ENCODE measurements at regions not wholly inside any gene's neighbourhood (a gene's known extent, or its start where the extent isn't known, plus 50 kb on each side); places are given as distances from the start of the nearest gene placed in this dataset.
A peak's percentile ranks its signal among the peaks of the same experiment; 100 is the strongest.
"Not testable (repeated sequence)": the region's sequence is repeated elsewhere in the genome, so short reads cannot be mapped to it uniquely, and the experiment has no call there.

DNA sequence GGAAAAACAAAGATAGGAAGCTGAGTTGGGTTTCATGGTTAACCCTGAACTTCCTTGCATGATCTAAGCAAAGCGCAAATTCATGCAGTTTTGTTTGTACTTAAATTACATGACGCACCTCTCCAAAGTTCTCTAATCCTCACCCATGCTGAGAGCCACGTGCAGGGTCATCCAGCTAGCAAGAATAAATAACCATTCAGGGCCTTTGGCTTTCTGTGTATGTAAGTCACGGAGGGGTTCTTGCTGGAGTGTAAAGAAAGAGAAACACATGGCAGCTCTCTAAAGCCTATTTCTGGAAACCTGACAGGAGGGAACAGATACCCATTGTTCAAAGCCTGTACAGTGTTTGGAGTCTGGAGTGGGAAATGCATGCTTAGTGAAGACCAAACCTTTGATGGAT, 171.7 kb upstream of the CCN2 start:
- no peak overlapping the region for H3K9ac ChIP-seq (ENCODE audit: low read depth, low read length)
- H3K4me2 ChIP-seq (ENCODE audit: low read length): no peak overlapping the region
- no peaks in the 10 kb centered on the region for H3K27me3 ChIP-seq (ENCODE audit: control insufficient read depth, insufficient read depth, low read length)
- no peaks in the 10 kb centered on the region for H3K4me1 ChIP-seq (ENCODE audit: control insufficient read depth, insufficient read depth, low read length)
- no peaks in the 10 kb centered on the region for H3K36me3 ChIP-seq (ENCODE audit: insufficient read depth, low read length)
- no peaks in the 10 kb centered on the region for H3K9me3 ChIP-seq (replicated peaks; ENCODE audit: low read length)
- no peak overlapping the region for H3K4me3 ChIP-seq (ENCODE audit: low read length)

GRCh38 chr6:132122176-132122575, 171.0 kb upstream of the CCN2 start:
- H3K4me3 ChIP-seq (ENCODE audit: low read length): no peak overlapping the region
- no peak overlapping the region for H3K4me2 ChIP-seq (ENCODE audit: low read length)
- no peaks in the 10 kb centered on the region for H3K36me3 ChIP-seq (ENCODE audit: insufficient read depth, low read length)
- H3K9me3 ChIP-seq (replicated peaks; ENCODE audit: low read length): no peaks in the 10 kb centered on the region
- no peaks in the 10 kb centered on the region for H3K27me3 ChIP-seq (ENCODE audit: control insufficient read depth, insufficient read depth, low read length)
- H3K4me1 ChIP-seq (ENCODE audit: control insufficient read depth, insufficient read depth, low read length): no peaks in the 10 kb centered on the region
- no peak overlapping the region for H3K9ac ChIP-seq (ENCODE audit: low read depth, low read length)

DNA sequence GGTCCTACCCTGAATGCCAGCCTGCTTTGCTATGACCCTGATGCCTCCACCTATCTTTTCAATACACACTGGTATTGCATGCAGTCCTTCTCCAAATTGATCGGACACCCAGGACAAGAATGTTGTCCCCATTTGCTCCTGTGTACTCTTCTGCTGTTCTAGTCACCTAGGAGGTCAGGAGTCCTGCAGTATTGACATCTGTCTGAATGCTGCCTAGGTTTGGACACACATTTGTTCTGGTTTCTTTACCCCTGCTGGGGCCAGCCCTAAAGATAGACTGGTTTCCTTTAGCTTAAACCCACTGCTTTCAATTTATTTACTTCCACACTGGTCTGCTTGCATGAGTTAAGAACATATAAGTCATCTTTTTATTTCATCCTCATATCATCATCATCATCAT, 167.0 kb upstream of the CCN2 start:
- H3K4me2 ChIP-seq (ENCODE audit: low read length): no peak overlapping the region
- no peaks in the 10 kb centered on the region for H3K36me3 ChIP-seq (ENCODE audit: insufficient read depth, low read length)
- H3K4me3 ChIP-seq (ENCODE audit: low read length): no peak overlapping the region
- no peaks in the 10 kb centered on the region for H3K4me1 ChIP-seq (ENCODE audit: control insufficient read depth, insufficient read depth, low read length)
- H3K9ac ChIP-seq (ENCODE audit: low read depth, low read length): no peak overlapping the region
- no peaks in the 10 kb centered on the region for H3K27me3 ChIP-seq (ENCODE audit: control insufficient read depth, insufficient read depth, low read length)
- no peaks in the 10 kb centered on the region for H3K9me3 ChIP-seq (replicated peaks; ENCODE audit: low read length)

GRCh38 chr6:132115714-132116366, 164.7 kb upstream of the CCN2 start:
- peak overlapping the region; percentile 47 for H3K4me3 ChIP-seq (ENCODE audit: low read length)
- no peaks in the 10 kb centered on the region for H3K36me3 ChIP-seq (ENCODE audit: insufficient read depth, low read length)
- H3K27me3 ChIP-seq (ENCODE audit: control insufficient read depth, insufficient read depth, low read length): no peaks in the 10 kb centered on the region
- H3K9ac ChIP-seq (ENCODE audit: low read depth, low read length): peak overlapping the region; percentile 14
- peak overlapping the region; percentile 62 for H3K4me2 ChIP-seq (ENCODE audit: low read length)
- H3K4me1 ChIP-seq (ENCODE audit: control insufficient read depth, insufficient read depth, low read length): no peaks in the 10 kb centered on the region
- no peaks in the 10 kb centered on the region for H3K9me3 ChIP-seq (replicated peaks; ENCODE audit: low read length)

DNA sequence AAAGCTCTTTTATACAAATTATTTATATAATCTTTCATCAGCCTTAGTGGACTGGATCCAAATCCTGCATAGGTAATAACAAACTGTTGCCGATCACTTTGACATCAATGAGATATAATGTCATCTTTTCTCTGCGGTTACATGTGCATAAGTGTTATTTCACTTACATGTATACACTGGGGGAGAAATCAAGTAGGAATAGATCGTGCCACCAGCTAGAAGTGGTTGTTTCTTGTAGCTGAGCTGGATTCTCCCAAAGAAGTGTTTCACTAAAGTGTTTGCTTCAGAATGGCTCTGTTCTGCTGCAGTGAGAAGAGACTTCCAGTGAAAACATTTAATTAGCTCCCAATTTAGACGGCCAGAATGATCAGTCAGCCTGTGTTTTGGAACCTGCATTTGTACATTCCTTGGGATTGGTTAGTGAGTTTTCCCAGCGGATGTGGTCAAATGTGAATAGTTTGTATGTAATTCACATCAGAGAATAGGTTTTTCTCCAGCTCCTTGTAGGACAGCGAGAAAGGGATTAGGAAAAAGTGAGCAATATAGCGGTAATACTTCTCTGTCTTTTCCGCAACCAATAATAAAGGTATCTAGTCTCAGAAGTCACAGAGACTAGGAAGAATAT, 163.1 kb upstream of the CCN2 start:
- H3K4me3 ChIP-seq (ENCODE audit: low read length): no peak overlapping the region
- H3K27me3 ChIP-seq (ENCODE audit: control insufficient read depth, insufficient read depth, low read length): no peaks in the 10 kb centered on the region
- H3K4me1 ChIP-seq (ENCODE audit: control insufficient read depth, insufficient read depth, low read length): no peaks in the 10 kb centered on the region
- H3K9me3 ChIP-seq (replicated peaks; ENCODE audit: low read length): no peaks in the 10 kb centered on the region
- H3K9ac ChIP-seq (ENCODE audit: low read depth, low read length): no peak overlapping the region
- no peak overlapping the region for H3K4me2 ChIP-seq (ENCODE audit: low read length)
- H3K36me3 ChIP-seq (ENCODE audit: insufficient read depth, low read length): no peaks in the 10 kb centered on the region

DNA sequence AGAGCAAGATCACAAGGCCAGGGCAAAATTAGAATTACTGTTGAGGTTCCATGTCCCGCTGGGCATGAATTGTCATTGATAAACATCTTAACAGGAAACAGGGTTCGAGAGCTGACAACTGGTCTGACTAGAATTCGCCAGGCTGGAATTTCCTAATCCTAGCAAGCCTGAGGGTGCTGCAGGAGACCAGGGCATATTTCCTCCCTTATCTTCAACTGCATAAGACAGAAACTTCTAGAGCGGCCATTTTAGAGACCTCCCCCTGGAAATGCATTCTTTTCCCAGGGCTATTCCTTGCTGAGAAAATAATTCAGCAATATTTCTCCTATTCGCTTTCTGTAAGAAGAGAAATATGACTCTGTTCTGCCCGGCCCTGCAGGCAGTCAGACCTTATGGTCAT, 158.6 kb upstream of the CCN2 start:
- H3K27me3 ChIP-seq (ENCODE audit: control insufficient read depth, insufficient read depth, low read length); H3K9ac ChIP-seq (ENCODE audit: low read depth, low read length); H3K4me2 ChIP-seq (ENCODE audit: low read length); H3K4me1 ChIP-seq (ENCODE audit: control insufficient read depth, insufficient read depth, low read length); H3K9me3 ChIP-seq (replicated peaks; ENCODE audit: low read length); H3K36me3 ChIP-seq (ENCODE audit: insufficient read depth, low read length); H3K4me3 ChIP-seq (ENCODE audit: low read length): not testable (repeated sequence)

DNA sequence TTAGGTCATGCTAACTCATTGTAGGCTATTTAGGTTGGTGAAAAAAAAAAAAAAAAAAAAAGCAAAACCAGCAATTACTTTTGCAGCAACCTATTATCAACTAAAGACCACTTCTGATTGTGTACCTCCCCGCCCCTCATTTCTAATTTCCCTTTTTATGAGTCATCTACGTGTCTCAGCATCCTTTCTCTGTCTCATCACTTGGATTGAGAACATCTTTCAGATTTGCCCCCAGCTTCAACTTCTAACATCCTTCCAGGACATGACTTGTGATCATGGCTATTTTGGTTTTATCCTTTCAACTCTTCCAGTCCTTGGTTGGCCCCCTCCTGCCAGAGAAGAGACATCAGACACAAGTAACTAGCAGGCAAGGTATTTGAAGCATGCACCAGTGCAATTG, 156.7 kb upstream of the CCN2 start:
- Histone ChIP-seq H3K36me3 (ENCODE audit: insufficient read depth, low read length) (no peaks in the 10 kb centered on the region), H3K27me3 (ENCODE audit: control insufficient read depth, insufficient read depth, low read length) (no peaks in the 10 kb centered on the region), H3K9me3 (replicated peaks; ENCODE audit: low read length) (no peaks in the 10 kb centered on the region), H3K4me3 (ENCODE audit: low read length) (no peak overlapping the region), H3K4me2 (ENCODE audit: low read length) (no peak overlapping the region), H3K9ac (ENCODE audit: low read depth, low read length) (no peak overlapping the region), H3K4me1 (ENCODE audit: control insufficient read depth, insufficient read depth, low read length) (no peaks in the 10 kb centered on the region)

DNA sequence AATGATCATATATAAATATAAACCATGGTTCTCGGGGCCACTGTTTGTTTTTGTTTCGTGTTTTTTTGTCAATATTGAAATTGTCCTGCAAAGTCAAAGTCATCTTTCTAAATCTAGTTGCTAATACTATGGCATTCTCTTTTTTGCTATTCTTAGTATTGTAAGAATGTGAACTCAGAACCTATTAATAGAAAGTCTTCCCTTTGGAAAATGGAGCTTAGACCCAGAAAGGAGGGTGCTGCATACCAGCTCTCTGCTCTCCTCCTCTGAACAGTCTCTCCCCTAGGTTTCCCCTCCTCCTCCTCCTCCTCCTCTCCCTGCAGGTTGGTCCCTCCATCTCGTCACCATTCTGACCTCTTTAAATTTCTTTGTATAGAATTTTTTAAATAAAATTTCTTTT, 150.4 kb upstream of the CCN2 start:
- H3K4me3 ChIP-seq (ENCODE audit: low read length): no peak overlapping the region
- no peaks in the 10 kb centered on the region for H3K36me3 ChIP-seq (ENCODE audit: insufficient read depth, low read length)
- no peaks in the 10 kb centered on the region for H3K27me3 ChIP-seq (ENCODE audit: control insufficient read depth, insufficient read depth, low read length)
- no peak overlapping the region for H3K9ac ChIP-seq (ENCODE audit: low read depth, low read length)
- H3K4me1 ChIP-seq (ENCODE audit: control insufficient read depth, insufficient read depth, low read length): no peaks in the 10 kb centered on the region
- H3K9me3 ChIP-seq (replicated peaks; ENCODE audit: low read length): no peaks in the 10 kb centered on the region
- H3K4me2 ChIP-seq (ENCODE audit: low read length): no peak overlapping the region

DNA sequence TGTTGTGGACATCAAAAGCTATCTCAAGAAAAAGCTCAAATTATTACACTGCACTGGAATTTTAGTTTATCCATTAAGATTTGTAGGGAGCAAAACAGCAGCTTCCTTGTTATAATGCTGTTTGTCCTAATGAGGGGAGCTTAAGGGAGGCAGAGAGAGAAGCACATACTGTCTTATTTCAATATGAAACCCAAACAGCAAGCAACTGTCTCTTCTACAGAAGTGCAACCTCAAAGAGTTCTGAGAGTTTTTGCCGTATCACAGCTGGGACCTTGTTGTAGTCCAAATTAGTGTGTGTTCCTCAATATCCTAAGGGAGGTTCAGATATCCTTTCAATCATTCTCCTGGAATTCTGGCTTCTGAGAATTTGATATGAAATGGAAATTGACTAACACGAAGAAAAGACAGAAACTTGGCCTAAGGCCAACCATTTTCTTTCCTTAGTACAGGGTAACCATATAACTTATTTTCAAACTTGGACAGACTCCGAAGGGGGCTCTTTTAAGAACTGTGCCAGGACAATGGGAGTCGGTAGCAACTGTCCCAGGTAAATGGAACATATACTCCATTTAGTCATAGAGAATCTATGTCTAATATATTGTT, 149.3 kb upstream of the CCN2 start:
- H3K27me3 ChIP-seq (ENCODE audit: control insufficient read depth, insufficient read depth, low read length): no peaks in the 10 kb centered on the region
- no peaks in the 10 kb centered on the region for H3K4me1 ChIP-seq (ENCODE audit: control insufficient read depth, insufficient read depth, low read length)
- no peak overlapping the region for H3K9ac ChIP-seq (ENCODE audit: low read depth, low read length)
- H3K4me2 ChIP-seq (ENCODE audit: low read length): no peak overlapping the region
- H3K36me3 ChIP-seq (ENCODE audit: insufficient read depth, low read length): no peaks in the 10 kb centered on the region
- no peak overlapping the region for H3K4me3 ChIP-seq (ENCODE audit: low read length)
- H3K9me3 ChIP-seq (replicated peaks; ENCODE audit: low read length): no peaks in the 10 kb centered on the region

DNA sequence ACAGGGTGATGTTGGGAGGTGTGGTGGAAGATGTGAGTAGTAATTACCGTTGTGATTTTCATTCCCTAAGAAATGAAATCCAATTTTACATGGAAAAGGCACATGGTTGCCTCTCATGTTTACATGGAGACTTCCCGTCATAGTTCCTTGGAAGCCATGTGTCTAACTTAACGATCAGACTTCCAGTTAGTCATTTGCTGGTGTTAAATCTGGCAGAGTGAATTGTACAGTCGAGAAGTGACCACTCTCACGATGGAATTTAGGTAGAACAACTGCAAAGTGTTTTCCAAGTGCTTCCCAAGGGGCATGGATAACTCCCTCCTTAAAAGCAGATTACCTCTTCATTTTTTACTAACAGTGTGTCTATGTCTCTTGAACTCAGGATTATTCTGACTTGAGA, 145.8 kb upstream of the CCN2 start:
- H3K27me3 ChIP-seq (ENCODE audit: control insufficient read depth, insufficient read depth, low read length): no peaks in the 10 kb centered on the region
- H3K4me1 ChIP-seq (ENCODE audit: control insufficient read depth, insufficient read depth, low read length): no peaks in the 10 kb centered on the region
- H3K4me2 ChIP-seq (ENCODE audit: low read length): no peak overlapping the region
- H3K36me3 ChIP-seq (ENCODE audit: insufficient read depth, low read length): no peaks in the 10 kb centered on the region
- H3K9me3 ChIP-seq (replicated peaks; ENCODE audit: low read length): no peaks in the 10 kb centered on the region
- H3K4me3 ChIP-seq (ENCODE audit: low read length): no peak overlapping the region
- no peak overlapping the region for H3K9ac ChIP-seq (ENCODE audit: low read depth, low read length)

GRCh38 chr6:132096245-132096644, 145.1 kb upstream of the CCN2 start:
- Histone ChIP-seq H3K9ac (ENCODE audit: low read depth, low read length) (no peak overlapping the region), H3K4me1 (ENCODE audit: control insufficient read depth, insufficient read depth, low read length) (no peaks in the 10 kb centered on the region), H3K4me3 (ENCODE audit: low read length) (no peak overlapping the region), H3K9me3 (replicated peaks; ENCODE audit: low read length) (no peaks in the 10 kb centered on the region), H3K27me3 (ENCODE audit: control insufficient read depth, insufficient read depth, low read length) (no peaks in the 10 kb centered on the region), H3K36me3 (ENCODE audit: insufficient read depth, low read length) (no peaks in the 10 kb centered on the region), H3K4me2 (ENCODE audit: low read length) (no peak overlapping the region)

DNA sequence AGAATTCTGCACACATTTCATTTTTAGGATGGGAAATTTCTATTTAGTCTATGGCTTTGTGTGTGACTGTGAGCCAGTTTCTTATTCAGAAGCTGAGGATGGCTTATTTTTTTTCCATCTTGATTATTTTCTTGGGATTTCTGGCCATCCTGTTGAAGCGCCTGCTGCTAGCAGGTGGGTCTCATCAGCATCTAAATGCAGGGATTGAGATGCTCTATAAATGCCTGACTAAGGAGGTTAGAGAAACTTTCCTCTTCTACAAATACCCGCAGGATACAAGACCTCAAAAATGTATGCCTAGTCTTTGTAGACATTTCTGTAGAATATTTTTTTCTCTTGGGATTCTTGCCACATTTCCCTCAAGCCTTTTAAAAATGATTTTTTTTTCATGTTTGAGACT, 138.0 kb upstream of the CCN2 start:
- Histone ChIP-seq H3K27me3 (ENCODE audit: control insufficient read depth, insufficient read depth, low read length) (no peaks in the 10 kb centered on the region), H3K4me2 (ENCODE audit: low read length) (no peak overlapping the region), H3K9ac (ENCODE audit: low read depth, low read length) (no peak overlapping the region), H3K9me3 (replicated peaks; ENCODE audit: low read length) (no peaks in the 10 kb centered on the region), H3K4me3 (ENCODE audit: low read length) (no peak overlapping the region), H3K4me1 (ENCODE audit: control insufficient read depth, insufficient read depth, low read length) (peaks cover 36% of the 10 kb centered on the region), H3K36me3 (ENCODE audit: insufficient read depth, low read length) (no peaks in the 10 kb centered on the region)

Data from skeletal muscle satellite cell (primary cell).